ENCODE measurements at regions not wholly inside any gene's neighbourhood (a gene's known extent, or its start where the extent isn't known, plus 50 kb on each side); places are given as distances from the start of the nearest gene placed in this dataset.
"Not testable (repeated sequence)": the region's sequence is repeated elsewhere in the genome, so short reads cannot be mapped to it uniquely, and the experiment has no call there.

DNA sequence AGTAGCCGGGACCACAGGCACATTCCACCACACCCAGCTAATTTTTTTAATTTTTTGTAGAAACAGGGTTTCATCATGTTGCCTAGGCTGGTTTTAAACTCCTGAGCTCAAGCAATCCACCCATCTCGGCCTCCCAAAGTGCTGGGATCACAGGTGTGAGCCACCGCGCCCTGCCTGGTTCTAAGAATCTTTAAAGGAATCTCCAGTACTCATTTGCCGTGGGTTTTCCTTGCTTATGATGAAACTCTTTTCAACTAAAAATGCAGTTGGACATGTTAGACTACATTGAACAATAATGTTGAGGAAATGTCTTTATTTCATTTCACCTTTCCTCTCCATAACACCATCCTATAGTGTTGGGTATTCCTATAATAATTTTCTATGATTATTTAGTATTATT lies 121.6 kb downstream of the ZNF281 start:
- H3K4me3 Mint-ChIP-seq, result no peak overlapping the region
- CTCF ChIA-PET, result interaction anchor here (2.2 kb wide), 1 partner anchor 15 kb away, joined by 6 read pairs; no protein-coding TSS in a partner anchor
- no peak overlapping the region for H3K27ac Mint-ChIP-seq
- no peak for DNase-seq
- H3K4me1 Mint-ChIP-seq, result no peaks in the 10 kb centered on the region
- H3K27me3 Mint-ChIP-seq, result peaks cover 14% of the 10 kb centered on the region
- H3K9me3 Mint-ChIP-seq, result no peaks in the 10 kb centered on the region
- no peaks in the 10 kb centered on the region for H3K36me3 Mint-ChIP-seq

DNA sequence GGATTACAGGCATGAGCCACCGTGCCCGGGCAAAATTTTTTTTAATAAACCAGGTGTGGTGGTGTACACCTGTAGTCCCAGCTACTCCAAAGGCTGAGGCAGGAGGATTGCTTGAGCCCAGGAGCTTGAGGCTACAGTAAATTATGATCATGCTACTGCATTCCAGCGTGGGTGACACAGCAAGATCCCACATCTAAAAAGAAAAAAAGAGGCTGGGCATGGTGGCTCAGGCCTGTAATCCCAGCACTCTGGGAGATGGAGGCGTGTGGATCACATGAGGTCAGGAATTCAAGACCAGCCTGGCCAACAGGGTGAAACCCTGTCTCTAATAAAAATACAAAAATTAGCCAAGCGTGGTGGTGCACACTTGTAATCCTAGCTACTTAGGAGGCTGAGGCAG lies 125.6 kb downstream of the ZNF281 start:
- peaks cover 13% of the 10 kb centered on the region for H3K27me3 Mint-ChIP-seq
- DNase-seq, H3K9me3 Mint-ChIP-seq, H3K4me3 Mint-ChIP-seq, H3K36me3 Mint-ChIP-seq, H3K4me1 Mint-ChIP-seq, H3K27ac Mint-ChIP-seq: not testable (repeated sequence)
- CTCF ChIA-PET, result interaction anchor here (0.8 to 1.2 kb wide), 2 partner anchors 10 to 12 kb away, joined by 3 to 6 read pairs; no protein-coding TSS in a partner anchor

DNA sequence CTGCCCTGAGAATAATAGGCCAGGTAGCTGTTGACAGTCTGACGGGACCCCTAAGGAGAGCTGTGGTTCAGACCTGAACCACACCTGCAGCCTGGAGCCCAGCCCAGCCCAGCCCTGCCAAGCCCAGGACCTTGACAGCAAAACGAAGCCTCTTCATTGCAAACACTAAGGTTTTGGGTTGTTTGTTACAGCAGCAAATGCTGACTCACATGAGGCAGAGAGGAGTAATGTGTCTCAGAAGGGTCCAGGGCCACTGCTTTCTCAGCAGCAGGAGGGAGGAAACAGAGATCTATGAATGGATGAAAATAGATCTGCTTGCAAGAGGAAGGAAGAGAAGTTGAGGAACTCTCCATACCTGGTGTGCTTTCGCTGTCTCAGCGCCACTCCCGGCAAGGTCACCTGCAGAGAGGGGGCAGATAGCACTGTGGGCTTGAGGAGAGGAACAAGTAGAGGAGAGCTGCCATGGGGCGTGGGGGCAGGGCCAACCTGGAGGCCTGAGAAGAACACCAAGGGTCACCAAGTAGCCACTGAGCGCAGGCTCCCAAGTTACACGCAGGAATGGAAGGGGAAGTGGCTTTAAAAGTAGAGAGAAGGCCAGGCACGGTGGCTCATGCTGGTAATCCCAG lies 127.2 kb downstream of the ZNF281 start:
- Mint-ChIP-seq H3K27me3 (peaks cover 13% of the 10 kb centered on the region), H3K27ac (no peak overlapping the region), H3K9me3 (no peaks in the 10 kb centered on the region), H3K4me1 (no peaks in the 10 kb centered on the region), H3K36me3 (no peaks in the 10 kb centered on the region), H3K4me3 (no peak overlapping the region)
- DNase-seq, result no peak
- CTCF ChIA-PET, result interaction anchor here (1.1 to 3.9 kb wide), 4 partner anchors 21 to 226 kb away, joined by 3 to 22 read pairs (median 4); no protein-coding TSS in a partner anchor

DNA sequence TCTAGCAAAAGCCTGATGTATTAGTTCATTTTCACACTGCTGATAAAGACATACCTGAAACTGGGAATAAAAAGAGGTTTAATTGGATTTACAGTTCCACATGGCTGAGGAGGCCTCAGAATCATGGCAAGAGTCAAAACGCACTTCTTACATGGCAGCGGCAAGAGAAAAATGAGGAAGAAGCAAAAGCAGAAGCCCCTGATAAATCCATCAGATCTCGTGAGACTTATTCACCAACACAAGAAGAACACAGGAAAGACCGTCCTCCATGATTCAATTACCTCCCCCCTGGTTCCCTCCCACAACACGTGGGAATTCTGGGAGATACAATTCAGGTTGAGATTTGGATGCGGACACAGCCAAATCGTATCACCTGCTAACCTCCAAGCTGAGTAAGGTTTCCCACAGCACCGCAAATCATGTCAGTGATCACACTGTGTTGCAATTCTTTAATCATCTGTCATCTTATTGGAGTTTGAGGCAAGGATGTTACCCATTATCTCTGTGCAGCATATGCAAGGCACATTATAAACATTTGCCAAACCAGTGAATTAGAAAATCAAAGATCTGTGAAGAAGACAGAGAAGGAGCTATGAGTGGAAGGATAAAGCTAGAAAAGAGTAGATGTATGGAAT lies 128.5 kb downstream of the ZNF281 start:
- Mint-ChIP-seq H3K27ac (no peak overlapping the region), H3K36me3 (no peaks in the 10 kb centered on the region), H3K4me3 (no peak overlapping the region), H3K4me1 (no peaks in the 10 kb centered on the region), H3K9me3 (no peaks in the 10 kb centered on the region), H3K27me3 (peaks cover 13% of the 10 kb centered on the region)
- CTCF ChIA-PET, result interaction anchor here (0.9 to 3.9 kb wide), 4 partner anchors 18 to 228 kb away, joined by 3 to 22 read pairs (median 4); no protein-coding TSS in a partner anchor
- DNase-seq, result no peak

DNA sequence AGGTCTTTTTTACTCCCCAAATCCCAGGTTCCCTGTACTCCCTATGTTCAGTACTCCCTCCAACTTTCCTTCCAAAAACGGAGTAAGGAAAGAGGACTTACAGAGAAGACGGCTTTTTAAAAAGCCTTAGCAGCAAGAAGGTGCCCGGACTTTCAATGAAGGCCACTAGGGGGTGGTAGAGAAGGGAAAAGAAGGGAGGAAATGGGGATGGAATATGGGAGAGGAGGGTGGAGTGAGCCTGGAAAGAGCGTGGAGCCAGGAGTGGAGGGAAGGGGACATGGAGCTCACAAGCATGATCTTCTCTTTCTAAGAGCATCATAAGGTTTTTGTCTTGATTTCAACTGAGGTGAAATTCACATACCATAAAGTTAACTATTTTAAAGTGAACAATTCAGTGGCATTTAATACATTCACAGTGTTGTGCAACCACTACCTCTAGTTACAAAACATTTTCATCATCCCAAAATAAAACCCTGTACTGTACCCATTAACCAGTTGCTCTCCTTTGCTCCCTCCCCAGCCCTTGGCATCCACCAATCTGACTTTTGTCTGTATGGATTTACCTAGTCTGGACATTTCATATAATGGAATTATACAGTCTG lies 129.9 kb downstream of the ZNF281 start:
- CTCF ChIA-PET, result interaction anchor here (0.7 to 3.9 kb wide), 16 partner anchors 16 to 229 kb away, joined by 3 to 22 read pairs (median 5); no protein-coding TSS in a partner anchor
- Mint-ChIP-seq H3K9me3 (no peaks in the 10 kb centered on the region), H3K27ac (no peak overlapping the region), H3K4me1 (no peaks in the 10 kb centered on the region), H3K4me3 (no peak overlapping the region), H3K27me3 (peaks cover 8% of the 10 kb centered on the region), H3K36me3 (no peaks in the 10 kb centered on the region)
- peak; percentile 54 for DNase-seq

DNA sequence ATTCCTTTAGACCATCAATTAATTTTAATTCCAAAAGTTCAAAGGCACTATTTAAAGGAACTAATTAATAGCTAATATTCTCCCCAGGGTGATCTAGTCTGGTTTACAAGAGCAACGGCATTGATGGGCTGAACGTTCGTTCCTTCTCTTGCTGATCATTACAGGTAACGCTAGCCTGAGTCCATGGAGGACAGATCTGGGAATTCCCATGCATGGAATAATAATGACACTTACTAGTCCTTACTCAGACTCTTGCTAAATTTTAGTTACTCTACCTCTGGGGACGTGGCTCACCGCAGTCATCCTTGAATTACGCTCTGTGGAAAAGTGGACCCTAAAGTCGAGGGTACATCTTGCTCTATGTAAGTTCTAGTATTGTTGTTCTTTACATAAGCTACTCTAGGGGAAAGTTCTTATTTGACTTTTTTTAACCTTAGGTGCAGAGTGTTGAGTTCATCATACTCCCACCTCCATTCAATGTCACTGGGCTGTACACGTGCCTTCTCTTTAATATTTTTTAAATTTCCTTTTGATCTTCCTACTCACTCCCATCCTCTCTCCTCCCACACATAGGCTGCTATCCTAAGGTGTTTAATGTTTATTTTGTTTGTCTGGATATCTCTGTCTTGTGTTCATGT lies 133.9 kb downstream of the ZNF281 start:
- no peaks in the 10 kb centered on the region for H3K9me3 Mint-ChIP-seq
- no peaks in the 10 kb centered on the region for H3K36me3 Mint-ChIP-seq
- CTCF ChIA-PET, result interaction anchor here (0.7 to 3.5 kb wide), 10 partner anchors 10 to 591 kb away, joined by 3 to 16 read pairs (median 3); no protein-coding TSS in a partner anchor
- no peaks in the 10 kb centered on the region for H3K4me1 Mint-ChIP-seq
- H3K4me3 Mint-ChIP-seq, result no peak overlapping the region
- H3K27me3 Mint-ChIP-seq, result peaks cover 4% of the 10 kb centered on the region
- no peak for DNase-seq
- no peak overlapping the region for H3K27ac Mint-ChIP-seq

DNA sequence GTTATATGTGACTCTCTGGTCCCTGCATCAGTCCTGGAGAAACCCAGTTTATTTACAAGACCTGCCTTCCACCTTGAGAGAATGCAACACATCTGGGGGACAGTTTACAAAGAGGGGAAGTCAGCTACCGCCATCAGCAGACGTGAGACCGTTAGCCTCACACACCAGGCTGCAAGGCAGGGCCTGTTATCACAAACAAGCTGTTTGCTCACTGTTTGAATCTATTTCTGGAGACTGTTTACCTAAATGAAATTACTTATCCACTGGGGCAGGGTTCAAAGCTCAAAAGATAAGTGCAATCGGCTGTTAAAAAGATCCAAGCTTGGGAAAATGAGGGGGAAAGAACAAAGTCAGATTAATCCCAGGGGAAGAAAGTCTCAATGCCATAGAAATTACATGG lies 134.4 kb downstream of the ZNF281 start:
- Mint-ChIP-seq H3K27me3 (peaks cover 4% of the 10 kb centered on the region), H3K4me1 (no peaks in the 10 kb centered on the region), H3K9me3 (no peaks in the 10 kb centered on the region)

DNA sequence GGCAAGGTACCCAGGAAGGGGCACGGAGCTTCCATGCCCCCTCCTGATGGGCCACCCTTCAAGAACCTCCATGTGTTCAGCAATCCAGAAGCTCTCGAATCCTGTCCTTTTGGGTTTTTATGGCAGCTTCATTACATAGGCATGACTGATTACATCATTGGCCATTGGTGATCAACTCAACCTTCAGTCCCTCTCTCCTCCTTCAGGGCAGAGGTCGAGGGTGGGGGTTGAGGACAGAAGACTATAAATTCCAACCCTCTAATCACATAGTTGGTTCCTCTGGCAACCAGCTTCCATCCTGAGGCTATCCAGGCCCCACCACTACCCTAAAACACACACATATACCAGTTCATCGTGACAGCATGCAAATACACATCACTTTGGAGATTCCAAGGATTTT lies 135.7 kb downstream of the ZNF281 start:
- Mint-ChIP-seq H3K4me1 (no peaks in the 10 kb centered on the region), H3K36me3 (no peaks in the 10 kb centered on the region), H3K27ac (no peak overlapping the region), H3K4me3 (no peak overlapping the region), H3K27me3 (no peaks in the 10 kb centered on the region), H3K9me3 (no peaks in the 10 kb centered on the region)
- CTCF ChIA-PET, result interaction anchor here (0.8 to 3.5 kb wide), 3 partner anchors 27 to 589 kb away, joined by 3 to 16 read pairs (median 4); no protein-coding TSS in a partner anchor
- DNase-seq, result no peak

More for the DNA sequence above, 134.4 kb downstream of the ZNF281 start:
- H3K36me3 Mint-ChIP-seq, result no peaks in the 10 kb centered on the region
- CTCF ChIA-PET, result interaction anchor here (0.7 to 3.5 kb wide), 9 partner anchors 9 to 590 kb away, joined by 3 to 16 read pairs (median 3); no protein-coding TSS in a partner anchor
- no peak for DNase-seq
- H3K4me3 Mint-ChIP-seq, result no peak overlapping the region
- H3K27ac Mint-ChIP-seq, result no peak overlapping the region

DNA sequence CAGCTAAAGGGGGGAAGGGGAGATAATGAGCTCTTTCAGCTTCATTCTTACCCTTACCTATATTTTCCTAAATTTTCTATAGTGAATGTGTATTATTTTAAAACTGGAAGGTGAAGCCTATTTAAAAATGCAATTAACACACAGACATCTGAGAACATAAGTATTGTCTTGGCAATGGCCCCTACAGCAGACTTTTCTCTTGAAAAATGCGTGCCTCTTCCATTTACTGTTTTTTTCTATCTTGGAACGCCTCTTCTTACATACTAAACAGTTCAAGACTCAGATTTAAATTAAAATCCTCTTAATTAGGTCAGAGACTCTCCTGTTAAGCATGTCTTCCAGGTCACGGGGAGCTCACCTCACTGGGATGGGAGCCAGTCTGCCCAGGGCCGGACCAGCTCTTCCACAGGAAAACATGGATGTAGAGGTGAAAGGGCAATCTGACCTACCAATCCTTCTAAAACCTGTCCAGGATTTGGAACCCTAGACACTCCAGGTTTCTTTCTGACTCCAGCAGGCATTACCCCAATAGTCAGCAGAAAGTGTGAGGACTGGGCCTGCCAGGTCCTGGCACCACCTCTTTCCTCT lies 137.3 kb downstream of the ZNF281 start:
- H3K36me3 Mint-ChIP-seq, result no peaks in the 10 kb centered on the region
- H3K27me3 Mint-ChIP-seq, result no peaks in the 10 kb centered on the region
- H3K4me3 Mint-ChIP-seq, result no peak overlapping the region
- no peaks in the 10 kb centered on the region for H3K9me3 Mint-ChIP-seq
- no peaks in the 10 kb centered on the region for H3K4me1 Mint-ChIP-seq
- no peak overlapping the region for H3K27ac Mint-ChIP-seq
- CTCF ChIA-PET, result interaction anchor here (1.2 kb wide), 1 partner anchor 11 kb away, joined by 3 read pairs; no protein-coding TSS in a partner anchor
- DNase-seq, result no peak

DNA sequence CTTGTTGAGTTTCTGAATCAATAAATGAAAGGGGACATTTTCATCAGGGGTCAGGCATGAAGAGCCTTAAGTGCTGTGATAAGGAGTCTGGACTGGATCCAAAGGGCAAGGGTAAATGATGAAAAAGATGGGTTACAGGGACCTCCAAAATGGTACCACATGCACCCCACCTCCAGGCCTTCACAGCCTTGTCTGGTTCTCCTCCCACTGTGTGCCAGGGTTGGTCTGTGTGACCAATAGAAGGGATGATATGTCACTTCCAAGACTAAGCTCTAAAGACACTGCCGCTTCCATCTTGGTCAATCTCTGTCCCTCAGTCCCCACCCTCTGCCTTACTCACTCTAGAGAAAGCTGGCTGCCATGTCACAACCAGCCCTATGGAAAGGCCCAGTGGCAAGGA lies 140.6 kb downstream of the ZNF281 start:
- H3K9me3 Mint-ChIP-seq, result no peaks in the 10 kb centered on the region
- H3K36me3 Mint-ChIP-seq, result no peaks in the 10 kb centered on the region
- peaks cover under 1% of the 10 kb centered on the region for H3K27me3 Mint-ChIP-seq
- no peaks in the 10 kb centered on the region for H3K4me1 Mint-ChIP-seq
- H3K4me3 Mint-ChIP-seq, result no peak overlapping the region
- CTCF ChIA-PET, result interaction anchor here (1.4 kb wide), 1 partner anchor 11 kb away, joined by 5 read pairs; no protein-coding TSS in a partner anchor
- no peak overlapping the region for H3K27ac Mint-ChIP-seq
- no peak for DNase-seq

DNA sequence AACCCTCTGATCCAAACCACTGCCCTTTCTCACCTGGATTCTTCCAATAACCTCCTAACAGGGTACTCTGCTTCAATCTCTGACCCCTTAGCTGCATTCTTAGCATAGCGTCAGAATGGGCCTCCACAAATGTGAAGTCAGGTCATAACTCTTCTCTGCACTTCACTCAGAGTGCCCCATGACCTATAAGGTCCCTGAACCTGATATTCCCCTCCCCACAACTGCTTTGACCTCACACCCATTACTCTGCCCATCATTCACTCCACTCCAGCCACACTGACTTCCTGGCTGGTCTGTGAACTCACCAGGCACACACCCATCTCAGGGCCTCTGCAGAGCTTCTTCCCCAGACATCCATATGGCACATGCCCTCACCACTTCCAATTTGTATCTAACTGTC lies 141.9 kb downstream of the ZNF281 start:
- Mint-ChIP-seq H3K27me3 (peaks cover 4% of the 10 kb centered on the region), H3K36me3 (no peaks in the 10 kb centered on the region), H3K4me1 (no peaks in the 10 kb centered on the region), H3K4me3 (no peak overlapping the region), H3K9me3 (no peaks in the 10 kb centered on the region), H3K27ac (no peak overlapping the region)
- DNase-seq, result no peak
- CTCF ChIA-PET, result interaction anchor here (1.9 kb wide), 1 partner anchor 10 kb away, joined by 6 read pairs; no protein-coding TSS in a partner anchor

DNA sequence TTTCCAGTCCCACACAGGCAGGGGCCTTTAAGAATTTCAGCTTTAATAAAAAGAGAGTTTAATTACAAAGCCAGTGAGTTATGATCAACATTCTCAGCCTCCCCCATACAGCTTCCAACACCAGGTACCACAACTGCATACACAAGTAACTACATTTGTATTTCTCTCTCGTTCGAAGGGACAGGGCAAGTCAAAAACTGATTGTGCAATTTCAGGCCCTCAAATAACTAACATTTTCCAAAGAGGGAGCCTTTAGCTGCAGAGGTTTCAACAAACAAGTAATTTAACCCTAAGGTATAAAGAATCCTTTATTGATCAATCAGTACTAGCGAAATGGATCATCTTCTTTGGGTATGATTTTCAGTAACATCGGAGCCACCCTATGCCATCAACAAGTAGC lies 142.4 kb downstream of the ZNF281 start:
- CTCF ChIA-PET, result interaction anchor here (1.9 kb wide), 1 partner anchor 10 kb away, joined by 6 read pairs; no protein-coding TSS in a partner anchor
- no peaks in the 10 kb centered on the region for H3K36me3 Mint-ChIP-seq
- no peak for DNase-seq
- H3K27me3 Mint-ChIP-seq, result peaks cover 4% of the 10 kb centered on the region
- H3K9me3 Mint-ChIP-seq, result no peaks in the 10 kb centered on the region
- no peak overlapping the region for H3K27ac Mint-ChIP-seq
- H3K4me3 Mint-ChIP-seq, result no peak overlapping the region
- no peaks in the 10 kb centered on the region for H3K4me1 Mint-ChIP-seq

DNA sequence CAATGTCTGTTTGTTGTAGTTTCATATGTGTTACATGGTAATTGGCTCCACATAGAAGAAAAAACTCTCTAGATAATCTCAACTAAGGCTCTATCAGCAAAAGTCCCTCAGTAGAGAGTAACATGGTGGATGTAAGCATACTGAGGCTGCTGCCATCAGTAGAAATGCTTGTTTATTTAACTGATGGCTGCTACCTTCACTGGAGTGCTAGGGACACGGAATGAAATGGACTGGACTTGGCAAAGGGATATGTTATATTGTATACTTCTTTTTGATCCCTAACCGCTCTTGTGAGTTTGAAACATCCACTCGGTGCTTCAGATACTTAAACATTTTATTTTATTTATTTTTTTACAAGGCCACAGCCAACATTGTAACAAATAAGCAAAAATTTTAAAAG lies 143.0 kb downstream of the ZNF281 start:
- Mint-ChIP-seq H3K36me3 (no peaks in the 10 kb centered on the region), H3K4me1 (no peaks in the 10 kb centered on the region), H3K27ac (no peak overlapping the region), H3K9me3 (no peaks in the 10 kb centered on the region), H3K27me3 (peaks cover 4% of the 10 kb centered on the region), H3K4me3 (no peak overlapping the region)
- CTCF ChIA-PET, result interaction anchor here (1.2 to 1.9 kb wide), 2 partner anchors 9 kb away, joined by 3 to 6 read pairs; no protein-coding TSS in a partner anchor
- no peak for DNase-seq

Data from activated naive CD4-positive, alpha-beta T cell treated with anti-CD3 and anti-CD28 coated beads, Interleukin-2, amount 10 ng/mL, durations not matched to agents 7 days and 5 days (primary cell).